WTC11 (cell line): ENCODE measurements at regions not wholly inside any gene's neighbourhood (a gene's known extent, or its start where the extent isn't known, plus 50 kb on each side); places are given as distances from the start of the nearest gene placed in this dataset.
A peak's percentile ranks its signal among the peaks of the same experiment; 100 is the strongest.

ENCODE experiments used
- ATAC-seq: fragments of 200-7000 bp; cut with Tn5 transposase; 2 replicates; pipeline ENCODE4 v1.10.0; 2021; ENCODE audit warnings: mild to moderate bottlenecking, moderate library complexity
- CTCF ChIA-PET: fragments of 300-600 bp; sonication (Branson Sonifier 250); formaldehyde crosslinking; loops from one replicate; lab custom pipeline; 2021; ENCODE audit warnings: antibody characterized with exemption; lab: Charles Lee
- POLR2A ChIA-PET: fragments of 350-600 bp; sonication (Branson Sonifier 250); formaldehyde crosslinking; loops from one replicate; lab custom pipeline; 2021; ENCODE audit warnings: antibody characterized with exemption; lab: Charles Lee
- DNase-seq: peaks from one replicate; pipeline ENCODE4 v3.0.0; 2021; ENCODE audit warnings: low spot score
- H3K27ac Mint-ChIP-seq: 2 replicates; pipeline ENCODE4 v1.8.0; 2021; ENCODE audit warnings: mixed read lengths
- H3K27me3 Mint-ChIP-seq: 2 replicates; pipeline ENCODE4 v1.8.0; 2021; ENCODE audit warnings: low read depth, mild to moderate bottlenecking, moderate library complexity, mixed read lengths
- H3K36me3 Mint-ChIP-seq: 2 replicates; pipeline ENCODE4 v1.8.0; 2021; ENCODE audit warnings: mixed read lengths
- H3K4me1 Mint-ChIP-seq: 2 replicates; pipeline ENCODE4 v1.8.0; 2022; ENCODE audit warnings: mixed read lengths
- H3K4me3 Mint-ChIP-seq: 2 replicates; pipeline ENCODE4 v1.8.0; 2021; ENCODE audit warnings: mild to moderate bottlenecking, moderate library complexity, mixed read lengths
- H3K9me3 Mint-ChIP-seq: 2 replicates; pipeline ENCODE4 v1.8.0; 2021; ENCODE audit warnings: mixed read lengths
- ATF1 ChIP-seq: sonication (generic); formaldehyde crosslinking; IDR thresholded peaks from 2 replicates; pipeline ENCODE4 v1.8.1; 2023; ENCODE audit warnings: mild to moderate bottlenecking, moderate library complexity, missing genetic modification reagents
- CREM ChIP-seq: sonication (generic); formaldehyde crosslinking; IDR thresholded peaks from 2 replicates; pipeline ENCODE4 v1.8.1; 2022; ENCODE audit warnings: mild to moderate bottlenecking, missing genetic modification reagents, moderate library complexity
- GABPB1 ChIP-seq: sonication (generic); formaldehyde crosslinking; IDR thresholded peaks from 2 replicates; pipeline ENCODE4 v1.8.1; 2023; ENCODE audit warnings: mild to moderate bottlenecking, missing genetic modification reagents
- GTF2I ChIP-seq: fragments of 250-450 bp; sonication (Bioruptor Pico); conservative IDR thresholded peaks from 2 replicates; pipeline ENCODE4 v1.4.0; 2021; ENCODE audit warnings: mild to moderate bottlenecking
- IRF2 ChIP-seq: sonication (generic); formaldehyde crosslinking; IDR thresholded peaks from 2 replicates; pipeline ENCODE4 v1.8.0; 2022; ENCODE audit warnings: low read depth, missing genetic modification reagents, borderline replicate concordance
- JUN ChIP-seq: sonication (generic); formaldehyde crosslinking; IDR thresholded peaks from 2 replicates; pipeline ENCODE4 v1.8.0; 2023; ENCODE audit warnings: mild to moderate bottlenecking, missing genetic modification reagents
- MYBL2 ChIP-seq: sonication (generic); formaldehyde crosslinking; IDR thresholded peaks from 2 replicates; pipeline ENCODE4 v1.8.1; 2023; ENCODE audit warnings: mild to moderate bottlenecking, moderate library complexity, missing genetic modification reagents
- NFATC4 ChIP-seq: fragments of 250-450 bp; sonication (Bioruptor Pico); IDR thresholded peaks from 2 replicates; pipeline ENCODE4 v1.9.0; 2021; ENCODE audit warnings: mild to moderate bottlenecking
- NR3C1 ChIP-seq: sonication (generic); formaldehyde crosslinking; conservative IDR thresholded peaks from 2 replicates; pipeline ENCODE4 v1.8.1; 2023; ENCODE audit warnings: low read depth, mild to moderate bottlenecking, missing genetic modification reagents
- RELA ChIP-seq: sonication (generic); formaldehyde crosslinking; IDR thresholded peaks from 2 replicates; pipeline ENCODE4 v1.8.1; 2022; ENCODE audit warnings: missing genetic modification reagents, mild to moderate bottlenecking, borderline replicate concordance
- SOX15 ChIP-seq: fragments of 250-450 bp; sonication (Bioruptor Pico); IDR thresholded peaks from 2 replicates; pipeline ENCODE4 v1.9.0; 2021; ENCODE audit warnings: mild to moderate bottlenecking
- TCF7 ChIP-seq: sonication (generic); formaldehyde crosslinking; IDR thresholded peaks from 2 replicates; pipeline ENCODE4 v1.8.0; 2022; ENCODE audit warnings: mild to moderate bottlenecking, low read depth, missing genetic modification reagents, moderate library complexity
- ZNF121 ChIP-seq: sonication (generic); formaldehyde crosslinking; IDR thresholded peaks from 2 replicates; pipeline ENCODE4 v1.8.0; 2023; ENCODE audit warnings: missing genetic modification reagents
- TF ChIP-seq, protein P1 (sequence below): sonication (generic); formaldehyde crosslinking; IDR thresholded peaks from 2 replicates; pipeline ENCODE4 v1.8.0; 2022; ENCODE audit warnings: mild to moderate bottlenecking, missing genetic modification reagents
- TF ChIP-seq, protein P2 (sequence below): sonication (generic); formaldehyde crosslinking; IDR thresholded peaks from 2 replicates; pipeline ENCODE4 v1.8.1; 2022; ENCODE audit warnings: mild to moderate bottlenecking, missing genetic modification reagents, moderate library complexity, borderline replicate concordance
- TF ChIP-seq, protein P3 (sequence below): sonication (generic); formaldehyde crosslinking; IDR thresholded peaks from 2 replicates; pipeline ENCODE4 v1.8.1; 2023; ENCODE audit warnings: mild to moderate bottlenecking, moderate library complexity, missing genetic modification reagents
- TF ChIP-seq, protein P4 (sequence below): sonication (generic); formaldehyde crosslinking; IDR thresholded peaks from 2 replicates; pipeline ENCODE4 v1.8.1; 2022; ENCODE audit warnings: missing genetic modification reagents, borderline replicate concordance
- TF ChIP-seq, protein P5 (sequence below): fragments of 250-450 bp; sonication (Bioruptor Pico); conservative IDR thresholded peaks from 2 replicates; pipeline ENCODE4 v1.9.0; 2021; ENCODE audit warnings: mild to moderate bottlenecking

DNA sequence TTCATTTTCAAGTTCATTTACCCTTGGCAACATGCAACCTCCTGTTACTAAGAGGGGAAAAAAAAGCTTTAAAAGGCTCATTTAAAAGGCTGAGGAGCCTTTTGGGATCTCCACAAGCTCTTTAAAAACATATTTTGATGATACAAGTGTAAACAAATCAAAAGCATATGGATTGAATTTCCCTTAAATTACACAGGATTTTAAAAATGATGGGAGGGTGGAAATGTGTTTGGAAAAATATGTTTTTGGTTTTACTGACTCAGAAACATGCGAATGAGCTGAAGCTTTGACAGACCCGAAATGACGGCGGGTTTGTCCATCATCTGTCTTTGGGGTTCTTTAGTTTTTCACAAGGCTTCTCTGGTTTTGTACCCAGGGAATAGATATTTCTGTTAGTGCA, 180.6 kb upstream of the CCDC68 start:
- no peak overlapping the region for H3K4me3 Mint-ChIP-seq
- H3K4me1 Mint-ChIP-seq, result no peaks in the 10 kb centered on the region
- ChIA-PET POLR2A (no interaction called here), CTCF (no interaction called here)
- H3K36me3 Mint-ChIP-seq, result peaks cover 2% of the 10 kb centered on the region; the same call in 1 of the 2 replicates
- no peak for ATAC-seq
- DNase-seq, result no peak
- H3K27me3 Mint-ChIP-seq, result no peaks in the 10 kb centered on the region
- peaks cover 13% of the 10 kb centered on the region for H3K9me3 Mint-ChIP-seq
- no peak for TF ChIP-seq MYBL2
- TF ChIP-seq, protein P1, sequence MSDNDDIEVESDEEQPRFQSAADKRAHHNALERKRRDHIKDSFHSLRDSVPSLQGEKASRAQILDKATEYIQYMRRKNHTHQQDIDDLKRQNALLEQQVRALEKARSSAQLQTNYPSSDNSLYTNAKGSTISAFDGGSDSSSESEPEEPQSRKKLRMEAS (CRISPR knock-in tag), result no peak
- TF ChIP-seq, protein P2, sequence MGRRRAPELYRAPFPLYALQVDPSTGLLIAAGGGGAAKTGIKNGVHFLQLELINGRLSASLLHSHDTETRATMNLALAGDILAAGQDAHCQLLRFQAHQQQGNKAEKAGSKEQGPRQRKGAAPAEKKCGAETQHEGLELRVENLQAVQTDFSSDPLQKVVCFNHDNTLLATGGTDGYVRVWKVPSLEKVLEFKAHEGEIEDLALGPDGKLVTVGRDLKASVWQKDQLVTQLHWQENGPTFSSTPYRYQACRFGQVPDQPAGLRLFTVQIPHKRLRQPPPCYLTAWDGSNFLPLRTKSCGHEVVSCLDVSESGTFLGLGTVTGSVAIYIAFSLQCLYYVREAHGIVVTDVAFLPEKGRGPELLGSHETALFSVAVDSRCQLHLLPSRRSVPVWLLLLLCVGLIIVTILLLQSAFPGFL (CRISPR knock-in tag), result no peak
- no peak for TF ChIP-seq GTF2I (CRISPR knock-in tag)
- no peak for TF ChIP-seq ATF1 (CRISPR knock-in tag)
- no peak for TF ChIP-seq NFATC4 (CRISPR knock-in tag)
- no peak for TF ChIP-seq ZNF121 (CRISPR knock-in tag)
- TF ChIP-seq NR3C1, result no peak
- TF ChIP-seq, protein P3, sequence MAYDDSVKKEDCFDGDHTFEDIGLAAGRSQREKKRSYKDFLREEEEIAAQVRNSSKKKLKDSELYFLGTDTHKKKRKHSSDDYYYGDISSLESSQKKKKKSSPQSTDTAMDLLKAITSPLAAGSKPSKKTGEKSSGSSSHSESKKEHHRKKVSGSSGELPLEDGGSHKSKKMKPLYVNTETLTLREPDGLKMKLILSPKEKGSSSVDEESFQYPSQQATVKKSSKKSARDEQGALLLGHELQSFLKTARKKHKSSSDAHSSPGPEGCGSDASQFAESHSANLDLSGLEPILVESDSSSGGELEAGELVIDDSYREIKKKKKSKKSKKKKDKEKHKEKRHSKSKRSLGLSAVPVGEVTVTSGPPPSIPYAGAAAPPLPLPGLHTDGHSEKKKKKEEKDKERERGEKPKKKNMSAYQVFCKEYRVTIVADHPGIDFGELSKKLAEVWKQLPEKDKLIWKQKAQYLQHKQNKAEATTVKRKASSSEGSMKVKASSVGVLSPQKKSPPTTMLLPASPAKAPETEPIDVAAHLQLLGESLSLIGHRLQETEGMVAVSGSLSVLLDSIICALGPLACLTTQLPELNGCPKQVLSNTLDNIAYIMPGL (CRISPR knock-in tag), result no peak
- no peak overlapping the region for H3K27ac Mint-ChIP-seq

DNA sequence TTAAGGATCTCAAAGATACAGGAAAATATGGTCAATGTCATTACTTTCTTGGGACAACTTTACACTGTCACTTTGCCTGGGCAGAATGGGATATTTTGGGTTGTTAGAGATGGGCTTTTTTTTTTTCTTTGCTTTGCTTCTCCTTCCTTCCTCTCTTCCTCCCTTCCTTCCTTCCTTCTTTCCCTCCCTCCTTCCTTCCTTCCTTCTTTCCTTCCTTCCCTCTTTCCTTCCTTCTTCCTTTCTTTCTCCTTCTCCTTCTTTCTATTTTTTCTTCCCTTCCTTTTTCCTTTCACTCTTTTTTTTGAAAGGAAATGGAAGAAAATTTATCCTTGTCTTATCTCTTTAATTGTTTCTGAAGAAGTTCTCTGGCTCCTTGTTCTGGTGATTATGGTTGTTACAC, 180.0 kb upstream of the CCDC68 start:
- Mint-ChIP-seq H3K36me3 (no peaks in the 10 kb centered on the region), H3K4me1 (no peaks in the 10 kb centered on the region), H3K4me3 (no peak overlapping the region), H3K9me3 (peaks cover 8% of the 10 kb centered on the region), H3K27me3 (no peaks in the 10 kb centered on the region), H3K27ac (no peak overlapping the region)
- POLR2A ChIA-PET, result no interaction called here
- ATAC-seq (no peak), DNase-seq (no peak)
- CTCF ChIA-PET, result no interaction called here
- TF ChIP-seq, protein P4, sequence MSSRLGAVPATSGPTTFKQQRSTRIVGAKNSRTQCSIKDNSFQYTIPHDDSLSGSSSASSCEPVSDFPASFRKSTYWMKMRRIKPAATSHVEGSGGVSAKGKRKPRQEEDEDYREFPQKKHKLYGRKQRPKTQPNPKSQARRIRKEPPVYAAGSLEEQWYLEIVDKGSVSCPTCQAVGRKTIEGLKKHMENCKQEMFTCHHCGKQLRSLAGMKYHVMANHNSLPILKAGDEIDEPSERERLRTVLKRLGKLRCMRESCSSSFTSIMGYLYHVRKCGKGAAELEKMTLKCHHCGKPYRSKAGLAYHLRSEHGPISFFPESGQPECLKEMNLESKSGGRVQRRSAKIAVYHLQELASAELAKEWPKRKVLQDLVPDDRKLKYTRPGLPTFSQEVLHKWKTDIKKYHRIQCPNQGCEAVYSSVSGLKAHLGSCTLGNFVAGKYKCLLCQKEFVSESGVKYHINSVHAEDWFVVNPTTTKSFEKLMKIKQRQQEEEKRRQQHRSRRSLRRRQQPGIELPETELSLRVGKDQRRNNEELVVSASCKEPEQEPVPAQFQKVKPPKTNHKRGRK (CRISPR knock-in tag), result 0 out of 2 replicates have a peak, but pooled peaks have one; percentile 73
- no peak for TF ChIP-seq TCF7 (CRISPR knock-in tag)

DNA sequence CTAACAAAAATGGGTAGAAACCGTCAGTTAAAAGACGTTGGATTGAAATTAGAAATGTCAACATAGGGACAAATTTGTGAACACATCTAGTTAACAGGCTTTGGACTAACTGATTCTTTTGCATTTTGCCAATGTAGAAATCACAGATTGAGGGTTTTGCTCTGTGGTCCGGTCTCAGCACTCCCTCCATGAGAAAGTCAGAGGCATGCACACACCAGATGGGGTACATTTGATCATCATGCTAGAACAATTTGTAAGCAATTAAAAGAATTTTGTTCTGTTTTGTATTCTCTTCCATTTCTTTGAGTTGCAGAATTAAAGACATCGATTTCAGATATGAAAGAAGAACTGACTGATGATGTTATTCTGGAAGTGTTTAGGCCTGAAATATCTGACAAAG, 179.1 kb upstream of the CCDC68 start:
- DNase-seq (no peak), ATAC-seq (no peak)
- Mint-ChIP-seq H3K27me3 (no peaks in the 10 kb centered on the region), H3K36me3 (no peaks in the 10 kb centered on the region), H3K9me3 (peaks cover under 1% of the 10 kb centered on the region; the same call in 1 of the 2 replicates), H3K4me3 (no peak overlapping the region), H3K4me1 (0 out of 2 replicates have a peak, but pooled peaks cover 1% of the 10 kb centered on the region), H3K27ac (no peak overlapping the region)
- POLR2A ChIA-PET, result no interaction called here
- CTCF ChIA-PET, result no interaction called here
- TF ChIP-seq RELA (CRISPR knock-in tag) (no peak), GTF2I (CRISPR knock-in tag) (no peak)

DNA sequence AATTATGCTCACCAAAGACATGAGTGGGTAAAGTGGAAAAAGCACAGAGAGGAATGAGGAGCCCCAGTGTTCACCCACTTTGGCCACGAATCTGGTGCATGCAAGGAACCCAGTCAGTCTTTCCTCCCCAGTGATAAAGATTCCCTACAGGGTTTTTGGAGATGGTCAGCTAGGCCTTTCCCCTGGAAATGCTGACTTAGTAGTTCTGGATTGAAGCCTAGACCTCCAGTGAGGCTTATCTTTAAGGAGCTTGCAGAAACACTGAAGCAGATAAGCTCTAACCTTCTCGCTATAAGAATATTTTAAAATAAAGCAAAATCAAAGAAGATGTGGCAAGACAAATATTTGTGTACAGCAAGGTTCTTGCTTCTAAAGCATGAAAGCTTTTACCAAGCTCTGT, 178.3 kb upstream of the CCDC68 start:
- H3K4me3 Mint-ChIP-seq, result no peak overlapping the region
- H3K4me1 Mint-ChIP-seq, result 0 out of 2 replicates have a peak, but pooled peaks cover 5% of the 10 kb centered on the region
- DNase-seq (no peak), ATAC-seq (no peak)
- no peaks in the 10 kb centered on the region for H3K9me3 Mint-ChIP-seq
- ChIA-PET CTCF (interaction anchor here (0.6 kb wide), 1 partner anchor 46 kb away, joined by 3 read pairs; no protein-coding TSS in a partner anchor), POLR2A (interaction anchor here (0.5 to 0.7 kb wide), 2 partner anchors 35 to 627 kb away, joined by 3 read pairs; no protein-coding TSS in a partner anchor)
- H3K27me3 Mint-ChIP-seq, result no peaks in the 10 kb centered on the region
- no peak overlapping the region for H3K27ac Mint-ChIP-seq
- no peaks in the 10 kb centered on the region for H3K36me3 Mint-ChIP-seq
- TF ChIP-seq IRF2 (CRISPR knock-in tag) (no peak), CREM (CRISPR knock-in tag) (no peak), GABPB1 (CRISPR knock-in tag) (no peak), JUN (no peak), NR3C1 (no peak), SOX15 (no peak)
- TF ChIP-seq, protein P5, sequence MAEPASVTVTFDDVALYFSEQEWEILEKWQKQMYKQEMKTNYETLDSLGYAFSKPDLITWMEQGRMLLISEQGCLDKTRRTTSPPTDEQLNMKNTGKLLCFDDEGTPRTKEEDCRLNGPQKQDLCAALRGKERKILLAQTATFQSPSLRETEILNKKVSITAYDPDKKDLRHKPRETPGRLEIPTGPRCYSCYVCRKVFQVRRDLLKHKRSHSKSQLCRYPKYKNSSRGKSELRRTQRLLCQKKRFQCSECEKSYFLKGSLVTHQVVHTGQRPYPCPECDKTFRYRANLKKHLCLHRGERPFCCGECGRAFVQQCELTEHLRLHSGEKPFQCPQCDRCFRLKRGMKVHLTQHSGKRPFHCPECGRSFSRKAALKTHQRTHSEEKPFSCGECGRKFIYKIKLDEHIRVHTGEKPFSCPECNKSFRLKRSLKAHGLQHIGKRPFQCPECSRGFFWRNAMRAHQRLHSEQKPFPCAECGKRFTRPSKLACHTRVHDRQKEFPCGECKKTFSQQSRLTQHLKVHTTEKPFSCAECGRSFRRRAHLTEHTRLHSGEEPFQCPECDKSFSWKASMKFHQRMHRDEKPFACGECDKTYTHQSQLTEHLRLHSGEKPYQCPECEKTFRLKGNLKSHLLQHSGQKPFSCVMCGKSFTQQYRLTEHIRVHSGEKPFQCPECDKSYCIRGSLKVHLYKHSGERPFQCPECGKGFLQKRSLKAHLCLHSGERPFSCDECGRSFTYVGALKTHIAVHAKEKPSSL, result no peak
